Activated T-helper 17 cell treated with anti-CD3 and anti-CD28 coated beads, Interleukin-2, amount 50 U/mL, for 72 hours (primary cell): ENCODE measurements at regions not wholly inside any gene's neighbourhood (a gene's known extent, or its start where the extent isn't known, plus 50 kb on each side); places are given as distances from the start of the nearest gene placed in this dataset.
"Not testable (repeated sequence)": the region's sequence is repeated elsewhere in the genome, so short reads cannot be mapped to it uniquely, and the experiment has no call there.

Source experiments
- ATAC-seq: fragments of 150-1000 bp; cut with Tn5 transposase; replicated peaks from 2 replicates; pipeline ENCODE4 v1.10.0; 2021; ENCODE audit warnings: mild to moderate bottlenecking, moderate library complexity
- H3K27ac Mint-ChIP-seq: one replicate; pipeline ENCODE4 v1.8.0; 2022; ENCODE audit warnings: mixed read lengths
- H3K27me3 Mint-ChIP-seq: one replicate; pipeline ENCODE4 v1.8.0; 2022; ENCODE audit warnings: mixed read lengths
- H3K36me3 Mint-ChIP-seq: one replicate; pipeline ENCODE4 v1.8.0; 2022; ENCODE audit warnings: low read depth, mild to moderate bottlenecking, mixed read lengths
- H3K4me1 Mint-ChIP-seq: one replicate; pipeline ENCODE4 v1.8.0; 2022; ENCODE audit warnings: mixed read lengths
- H3K4me3 Mint-ChIP-seq: one replicate; pipeline ENCODE4 v1.8.0; 2022; ENCODE audit warnings: mild to moderate bottlenecking, mixed read lengths
- H3K9me3 Mint-ChIP-seq: one replicate; pipeline ENCODE4 v1.8.0; 2022; ENCODE audit warnings: mixed read lengths

DNA sequence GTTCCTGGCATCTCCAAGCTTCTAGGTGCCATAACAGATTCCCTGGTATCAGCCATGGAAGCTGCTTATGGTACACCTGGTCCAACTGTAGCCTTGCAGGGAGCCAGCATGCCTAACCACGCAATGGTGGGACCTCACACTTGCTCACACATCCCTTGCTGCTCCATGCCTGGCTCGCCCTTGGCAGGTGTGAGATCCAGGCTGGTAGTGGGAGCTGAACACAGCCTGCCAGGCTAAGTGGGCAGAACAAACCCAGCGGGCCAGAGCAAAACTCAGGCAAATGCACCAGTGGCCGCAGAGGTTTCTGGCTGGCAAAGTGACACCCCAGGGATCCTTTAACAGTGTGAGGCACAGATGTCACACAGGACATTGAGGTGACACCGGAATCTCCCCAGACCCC, 185.8 kb downstream of the NDUFA10 start:
- ATAC-seq = no peak
- H3K9me3 Mint-ChIP-seq = no peaks in the 10 kb centered on the region
- no peaks in the 10 kb centered on the region for H3K36me3 Mint-ChIP-seq
- no peak overlapping the region for H3K4me3 Mint-ChIP-seq
- H3K27me3 Mint-ChIP-seq = peaks cover 5% of the 10 kb centered on the region
- no peak overlapping the region for H3K27ac Mint-ChIP-seq
- H3K4me1 Mint-ChIP-seq = no peaks in the 10 kb centered on the region

DNA sequence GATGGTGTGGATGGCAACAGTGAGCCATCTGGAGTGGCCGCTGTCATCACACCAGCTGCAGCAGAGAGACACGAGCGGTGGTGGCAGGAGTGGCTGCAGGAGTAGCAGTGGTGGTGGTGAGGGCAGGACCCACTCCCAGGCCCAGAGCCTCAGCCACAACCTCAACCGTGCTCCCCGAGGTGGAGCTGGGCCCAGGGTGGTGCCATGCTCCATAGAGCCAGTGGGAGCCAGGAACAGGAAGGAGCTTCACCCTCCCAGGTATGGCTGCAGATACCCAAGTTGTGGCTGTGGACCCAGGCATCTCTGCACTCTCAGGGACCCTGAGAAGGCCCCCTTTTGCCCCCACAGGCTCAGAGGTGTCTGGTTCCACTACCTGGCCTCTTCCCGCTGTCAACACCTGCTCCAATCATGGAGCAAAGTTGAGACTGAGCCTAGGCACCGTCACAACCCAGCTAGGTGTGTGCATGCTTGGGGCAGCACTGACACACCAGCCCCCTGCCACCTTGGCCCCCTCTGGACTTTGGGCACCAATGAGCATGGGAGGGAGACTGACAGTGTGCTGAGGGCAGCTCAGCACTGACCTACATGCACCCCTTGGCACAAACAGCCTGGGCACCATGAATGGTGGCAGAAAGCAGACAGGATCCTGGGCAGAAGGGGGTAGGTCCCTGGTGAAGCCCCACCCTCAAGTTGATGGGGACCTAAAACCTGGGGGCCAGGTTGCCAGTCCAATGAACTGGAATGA, 188.9 kb downstream of the NDUFA10 start:
- no peak for ATAC-seq
- no peaks in the 10 kb centered on the region for H3K4me1 Mint-ChIP-seq
- H3K4me3 Mint-ChIP-seq = no peak overlapping the region
- no peaks in the 10 kb centered on the region for H3K9me3 Mint-ChIP-seq
- H3K27ac Mint-ChIP-seq = no peak overlapping the region
- no peaks in the 10 kb centered on the region for H3K36me3 Mint-ChIP-seq
- H3K27me3 Mint-ChIP-seq = no peaks in the 10 kb centered on the region

DNA sequence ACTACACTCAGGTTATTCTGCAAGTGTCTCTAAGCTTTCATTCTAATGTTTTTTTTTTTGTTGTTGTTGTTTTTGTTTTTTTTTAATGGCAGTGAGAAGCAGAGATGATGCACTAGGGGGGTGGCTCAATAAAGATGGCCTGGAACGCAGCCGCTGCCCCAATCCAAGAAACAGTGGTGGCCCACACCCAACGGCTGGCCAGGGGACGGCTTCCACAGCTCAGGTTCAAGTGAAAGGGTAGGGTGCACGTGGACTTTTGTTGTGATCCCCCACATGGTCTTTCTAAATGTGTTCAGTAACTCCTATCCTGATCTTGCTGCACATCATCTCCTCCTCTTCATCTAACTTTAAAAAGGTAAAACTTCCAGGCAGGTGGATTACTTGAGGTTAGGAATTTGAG, 190.1 kb downstream of the NDUFA10 start:
- no peaks in the 10 kb centered on the region for H3K27me3 Mint-ChIP-seq
- no peaks in the 10 kb centered on the region for H3K4me1 Mint-ChIP-seq
- H3K27ac Mint-ChIP-seq = no peak overlapping the region
- no peak for ATAC-seq
- H3K9me3 Mint-ChIP-seq = no peaks in the 10 kb centered on the region
- no peaks in the 10 kb centered on the region for H3K36me3 Mint-ChIP-seq
- H3K4me3 Mint-ChIP-seq = no peak overlapping the region

DNA sequence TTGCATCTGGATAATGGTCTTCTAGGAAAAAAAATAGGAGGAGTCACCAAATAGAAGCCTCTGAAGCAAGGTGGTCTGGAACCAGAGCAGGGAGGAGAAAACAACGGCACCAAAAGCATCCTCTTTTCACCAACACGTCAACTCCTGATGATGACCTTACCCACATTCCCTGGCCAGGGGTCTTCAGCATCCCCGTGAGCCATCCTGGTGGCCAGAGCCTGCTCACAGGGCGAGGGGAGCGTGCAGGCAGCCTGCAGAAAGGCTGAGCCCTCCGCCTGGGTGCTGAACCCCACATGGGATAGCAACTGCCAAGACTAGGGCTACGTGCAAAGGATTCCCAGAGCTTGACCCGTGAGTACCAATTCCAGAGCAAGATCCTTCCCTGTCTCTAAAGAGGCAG, 191.0 kb downstream of the NDUFA10 start:
- no peak overlapping the region for H3K4me3 Mint-ChIP-seq
- H3K4me1 Mint-ChIP-seq = no peaks in the 10 kb centered on the region
- H3K27ac Mint-ChIP-seq = no peak overlapping the region
- ATAC-seq = no peak
- H3K36me3 Mint-ChIP-seq = no peaks in the 10 kb centered on the region
- H3K9me3 Mint-ChIP-seq = no peaks in the 10 kb centered on the region
- H3K27me3 Mint-ChIP-seq = no peaks in the 10 kb centered on the region

DNA sequence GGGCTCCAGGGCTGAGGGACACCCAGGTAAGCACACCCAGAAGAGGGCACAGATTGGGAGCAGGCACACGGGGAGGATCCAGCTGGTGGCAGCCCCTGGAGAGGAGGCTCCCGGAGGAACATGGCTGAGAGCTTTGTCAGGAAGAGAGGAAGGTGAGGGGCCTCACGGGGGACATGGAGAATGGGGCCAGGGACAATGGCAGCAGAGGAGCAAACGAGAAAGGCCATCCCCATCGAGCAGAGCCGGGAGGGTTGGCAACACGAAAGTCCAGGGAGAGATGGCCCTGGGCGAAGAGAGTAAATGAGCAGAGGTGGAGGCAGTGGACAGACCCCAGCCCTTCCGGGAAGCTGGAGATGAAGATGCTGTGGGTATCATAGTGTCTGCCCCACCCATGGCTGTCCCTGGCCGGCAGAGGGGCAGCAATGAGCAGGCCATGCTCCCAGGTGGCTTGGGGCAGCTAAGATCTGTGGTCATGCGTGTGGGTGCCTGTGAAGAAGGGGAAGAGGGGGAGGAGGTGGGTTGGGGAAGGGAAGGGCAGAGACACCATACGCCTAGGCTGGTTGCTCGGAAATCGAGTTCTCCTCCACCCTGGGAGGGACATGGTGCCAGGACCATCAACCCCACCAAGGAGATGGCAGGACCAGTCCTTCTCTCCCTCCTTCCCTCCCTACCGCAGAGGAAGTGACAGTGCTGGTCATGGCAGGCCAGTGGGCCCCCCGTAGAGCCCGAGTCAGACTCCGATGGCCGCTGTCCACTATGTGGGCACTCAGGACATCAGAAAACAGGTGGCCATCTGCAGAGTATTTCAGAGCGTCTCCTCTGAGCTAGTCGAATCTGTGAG, 191.7 kb downstream of the NDUFA10 start:
- H3K4me1 Mint-ChIP-seq = no peaks in the 10 kb centered on the region
- no peak for ATAC-seq
- H3K4me3 Mint-ChIP-seq = no peak overlapping the region
- no peak overlapping the region for H3K27ac Mint-ChIP-seq
- no peaks in the 10 kb centered on the region for H3K9me3 Mint-ChIP-seq
- H3K27me3 Mint-ChIP-seq = no peaks in the 10 kb centered on the region
- no peaks in the 10 kb centered on the region for H3K36me3 Mint-ChIP-seq

DNA sequence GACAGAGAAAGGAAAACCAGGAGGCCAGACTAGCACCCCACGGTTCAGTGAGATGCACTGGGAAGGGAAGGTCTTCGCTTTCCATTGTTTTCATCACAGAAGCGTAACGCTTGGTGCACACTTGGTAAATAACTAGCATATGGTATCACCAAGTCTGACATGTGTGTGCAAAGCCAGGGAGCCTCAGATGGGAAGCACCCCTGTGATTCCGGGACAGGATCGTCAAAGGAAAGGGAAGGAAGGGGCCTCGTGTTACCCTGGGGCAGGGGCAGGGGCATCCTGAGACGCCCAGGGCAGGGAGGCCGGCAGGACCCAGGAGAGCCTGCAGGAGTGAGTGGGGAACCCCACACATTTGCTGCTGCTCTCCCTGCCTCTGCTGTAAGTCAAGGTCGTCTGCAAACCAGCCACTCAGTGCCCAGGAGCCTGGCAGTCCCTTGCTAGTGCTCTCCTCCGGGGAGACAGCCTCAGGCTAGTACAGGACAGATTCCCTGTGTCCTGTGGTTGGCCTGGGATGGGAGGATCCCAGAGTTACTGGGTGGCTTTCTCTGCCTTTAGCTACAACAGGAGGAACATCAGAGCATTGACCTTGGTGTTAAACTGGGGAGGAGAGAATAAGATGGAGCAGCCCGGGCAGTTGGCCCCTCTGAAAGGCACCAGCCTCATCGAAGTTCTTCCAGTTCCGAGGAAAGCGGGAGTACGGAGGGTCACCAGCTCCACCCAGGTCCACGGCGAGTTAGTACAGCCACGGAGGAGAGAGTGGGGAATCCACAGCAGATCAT, 192.5 kb downstream of the NDUFA10 start:
- no peak overlapping the region for H3K27ac Mint-ChIP-seq
- ATAC-seq = no peak
- no peaks in the 10 kb centered on the region for H3K4me1 Mint-ChIP-seq
- no peaks in the 10 kb centered on the region for H3K27me3 Mint-ChIP-seq
- no peak overlapping the region for H3K4me3 Mint-ChIP-seq
- H3K36me3 Mint-ChIP-seq = no peaks in the 10 kb centered on the region
- no peaks in the 10 kb centered on the region for H3K9me3 Mint-ChIP-seq

DNA sequence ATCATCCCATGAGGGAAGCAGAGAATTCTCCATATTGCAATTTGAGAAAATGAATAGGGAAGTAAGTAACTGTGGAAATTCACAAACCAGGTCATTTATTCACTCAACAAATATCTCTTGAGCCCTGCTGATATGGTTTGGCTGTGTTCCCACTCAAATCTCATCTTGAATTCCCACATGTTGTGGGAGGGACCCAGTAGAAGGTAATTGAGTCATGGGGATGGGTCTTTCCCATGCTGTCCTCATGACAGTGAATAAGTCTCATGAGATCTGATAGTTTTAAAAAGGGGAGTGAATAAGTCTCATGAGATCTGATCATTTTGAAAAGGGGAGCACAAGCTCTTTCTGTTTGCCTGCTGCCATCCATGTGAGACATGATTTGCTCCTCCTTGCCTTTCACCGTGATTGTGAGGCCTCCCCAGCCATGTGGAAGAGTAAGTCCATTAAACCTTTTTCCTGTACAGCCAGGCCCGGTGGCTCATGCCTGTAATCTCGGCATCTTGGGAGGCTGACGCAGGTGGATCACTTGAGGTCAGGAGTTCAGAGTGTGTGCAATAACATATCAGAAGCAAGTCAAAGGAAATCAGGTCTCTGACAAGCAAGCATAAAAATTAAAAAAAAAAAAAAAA, 193.2 kb downstream of the NDUFA10 start:
- Mint-ChIP-seq H3K27me3 (no peaks in the 10 kb centered on the region), H3K36me3 (no peaks in the 10 kb centered on the region), H3K4me3 (no peak overlapping the region)

DNA sequence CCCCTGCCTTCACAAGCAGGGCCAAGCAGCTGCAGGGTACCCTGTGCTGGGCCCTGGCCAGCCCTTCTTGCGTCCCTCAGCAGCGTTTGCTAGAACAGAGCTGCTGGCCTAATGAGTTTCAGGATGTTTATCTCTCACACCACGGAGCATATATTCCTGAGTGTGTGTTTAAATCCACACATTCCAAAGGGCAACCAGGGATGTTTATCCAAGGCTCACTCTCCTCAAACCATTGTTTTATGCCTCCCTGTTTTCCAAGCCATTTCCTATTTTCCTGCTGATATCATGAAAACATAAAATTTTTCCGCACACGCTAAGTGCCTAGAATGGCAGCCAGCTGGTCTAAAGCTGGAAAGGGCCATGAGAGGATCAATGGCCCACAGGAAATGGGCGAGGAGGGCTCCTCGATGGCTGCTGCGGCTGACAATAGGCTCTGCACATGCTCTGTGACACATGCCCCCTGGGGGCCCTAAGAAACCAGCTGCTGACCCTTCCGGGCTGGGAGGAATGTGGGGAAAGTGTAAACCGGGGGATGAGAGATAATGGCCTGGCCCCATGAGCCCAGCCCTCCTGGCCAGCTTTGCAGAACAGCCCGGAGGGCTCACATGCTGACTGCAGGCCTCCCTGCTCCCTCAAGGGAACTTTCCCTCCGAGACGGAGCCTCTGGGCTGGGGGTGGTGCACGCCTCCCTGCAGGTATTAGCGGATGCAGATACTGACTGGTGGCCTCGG, 194.0 kb downstream of the NDUFA10 start:
- no peak overlapping the region for H3K27ac Mint-ChIP-seq
- H3K27me3 Mint-ChIP-seq = no peaks in the 10 kb centered on the region

More for the DNA sequence above, 193.2 kb downstream of the NDUFA10 start:
- H3K4me1 Mint-ChIP-seq = no peaks in the 10 kb centered on the region
- H3K9me3 Mint-ChIP-seq = no peaks in the 10 kb centered on the region
- ATAC-seq = no peak
- no peak overlapping the region for H3K27ac Mint-ChIP-seq

DNA sequence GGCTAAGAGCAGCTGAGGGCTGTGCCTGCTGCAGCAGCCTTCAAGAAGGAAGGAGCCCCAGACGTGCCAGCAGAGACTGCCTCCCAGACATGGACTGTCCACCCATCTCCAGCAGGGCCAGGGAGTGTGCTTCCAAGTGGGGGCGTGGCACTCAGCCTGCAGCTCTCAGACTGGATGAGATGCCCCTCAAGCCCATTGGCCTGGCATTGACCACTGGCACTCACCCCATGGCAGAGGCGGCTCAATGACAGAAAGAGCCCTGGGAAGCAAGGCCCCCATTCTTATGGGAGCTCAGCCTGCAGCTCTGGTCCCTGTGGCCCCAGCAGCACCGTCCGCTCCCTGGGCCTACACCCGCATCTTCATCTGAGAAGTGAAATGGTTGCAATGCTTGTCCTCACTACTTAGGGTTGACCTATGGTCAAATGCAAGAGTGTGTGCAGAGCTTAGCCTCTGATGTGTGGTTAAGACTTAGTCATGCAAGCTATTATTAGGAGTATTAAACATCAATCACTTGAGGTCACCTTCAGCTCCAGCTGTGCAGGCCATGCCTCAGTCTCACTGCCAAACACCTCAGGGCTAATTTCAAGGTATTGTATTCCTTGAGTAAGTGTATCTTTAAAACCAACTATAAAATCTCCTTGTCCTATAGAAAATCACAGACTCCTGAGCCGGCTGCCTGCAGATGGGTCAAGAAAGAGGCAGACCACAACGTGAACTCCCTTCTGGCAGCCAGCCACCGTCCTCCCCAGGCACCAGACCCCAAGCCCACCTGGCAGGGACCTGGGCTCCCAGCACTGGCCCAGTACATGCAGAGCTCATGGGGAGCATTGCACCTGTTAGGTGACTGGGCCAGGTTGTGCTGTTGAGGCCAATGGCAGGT, 194.8 kb downstream of the NDUFA10 start:
- ATAC-seq = no peak

More for the DNA sequence above, 194.0 kb downstream of the NDUFA10 start:
- H3K4me1 Mint-ChIP-seq = no peaks in the 10 kb centered on the region
- no peaks in the 10 kb centered on the region for H3K9me3 Mint-ChIP-seq
- no peak overlapping the region for H3K4me3 Mint-ChIP-seq
- H3K36me3 Mint-ChIP-seq = no peaks in the 10 kb centered on the region
- no peak for ATAC-seq

DNA sequence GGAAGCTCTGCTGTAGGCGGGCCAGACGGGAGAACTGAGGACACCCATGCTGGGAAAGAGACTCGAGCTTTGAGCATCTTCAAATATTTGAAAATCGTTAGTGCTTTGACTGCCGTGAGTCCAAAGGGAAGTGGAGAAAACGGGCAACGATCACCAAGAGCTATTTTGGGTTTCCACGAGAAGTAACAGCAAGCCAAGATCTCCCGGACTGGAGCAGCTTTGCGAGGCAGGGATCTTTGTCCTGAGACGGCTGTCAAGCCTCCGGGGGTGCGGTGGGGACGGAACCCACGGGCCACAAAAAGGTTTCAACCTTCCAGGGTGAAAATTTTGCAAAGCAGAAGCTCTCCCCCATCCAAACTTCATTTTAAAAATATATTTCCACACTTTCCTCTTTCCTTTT, 195.8 kb downstream of the NDUFA10 start:
- no peaks in the 10 kb centered on the region for H3K27me3 Mint-ChIP-seq
- ATAC-seq = no peak
- H3K4me3 Mint-ChIP-seq = no peak overlapping the region
- H3K9me3 Mint-ChIP-seq = no peaks in the 10 kb centered on the region
- no peaks in the 10 kb centered on the region for H3K36me3 Mint-ChIP-seq
- no peak overlapping the region for H3K27ac Mint-ChIP-seq
- no peaks in the 10 kb centered on the region for H3K4me1 Mint-ChIP-seq

More for the DNA sequence above, 194.8 kb downstream of the NDUFA10 start:
- Mint-ChIP-seq H3K27ac (no peak overlapping the region), H3K9me3 (no peaks in the 10 kb centered on the region), H3K27me3 (no peaks in the 10 kb centered on the region), H3K4me3 (no peak overlapping the region), H3K36me3 (no peaks in the 10 kb centered on the region), H3K4me1 (no peaks in the 10 kb centered on the region)

DNA sequence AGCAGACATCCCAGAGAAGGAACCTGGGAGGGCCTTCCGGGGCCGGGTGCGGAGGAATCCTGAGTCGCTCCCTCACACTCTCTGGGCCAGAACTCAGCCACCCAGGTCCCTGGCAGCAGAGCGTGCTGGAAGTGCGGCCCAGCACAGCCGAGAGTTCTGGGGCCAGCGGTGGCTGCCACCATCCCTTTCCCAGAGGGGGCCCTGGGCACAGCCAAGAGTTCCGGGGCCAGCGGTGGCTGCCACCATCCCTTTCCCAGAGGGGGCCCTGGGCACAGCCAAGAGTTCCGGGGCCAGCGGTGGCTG, 196.2 kb downstream of the NDUFA10 start:
- not testable (repeated sequence) for H3K4me1 Mint-ChIP-seq, H3K36me3 Mint-ChIP-seq, H3K4me3 Mint-ChIP-seq, H3K9me3 Mint-ChIP-seq, H3K27ac Mint-ChIP-seq, ATAC-seq, H3K27me3 Mint-ChIP-seq

DNA sequence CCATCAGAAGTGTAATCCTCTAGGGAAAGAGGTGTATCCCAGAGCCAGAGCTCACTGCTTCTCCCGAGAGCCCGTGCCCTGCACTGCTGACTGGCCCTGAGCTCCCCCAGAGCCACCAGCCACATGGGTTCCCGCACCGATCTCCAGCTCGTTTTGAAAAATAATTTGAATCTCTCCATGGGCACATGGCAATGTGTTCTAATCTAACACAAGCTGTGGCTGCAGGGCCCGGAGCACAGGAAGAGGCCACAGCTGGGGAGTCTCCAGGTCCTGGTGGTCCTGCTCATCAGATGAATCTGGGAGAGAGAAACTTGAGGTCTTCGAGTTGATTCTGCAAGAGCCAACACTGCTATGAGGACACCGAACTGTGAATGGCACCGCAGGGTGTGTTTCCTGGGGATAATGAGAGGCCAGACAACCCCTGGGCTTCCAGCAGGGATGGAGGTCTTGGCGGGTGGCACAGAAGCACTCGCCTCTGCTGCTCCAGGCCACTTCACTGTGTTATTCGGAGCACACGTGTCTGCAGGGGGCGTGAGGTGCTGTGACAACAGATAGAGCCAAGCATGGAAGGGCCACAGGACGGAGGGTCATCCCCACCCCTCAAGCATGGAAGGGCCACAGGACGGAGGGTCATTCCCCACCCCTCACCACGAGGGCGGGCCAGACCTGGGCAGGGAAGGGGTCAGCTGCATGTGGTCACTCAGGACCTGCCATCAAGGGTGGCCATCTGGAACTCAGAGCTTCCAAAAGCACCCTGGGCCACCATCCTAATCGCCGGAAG, 196.8 kb downstream of the NDUFA10 start:
- Mint-ChIP-seq H3K9me3 (no peaks in the 10 kb centered on the region), H3K4me3 (no peak overlapping the region), H3K4me1 (no peaks in the 10 kb centered on the region), H3K27me3 (no peaks in the 10 kb centered on the region), H3K36me3 (no peaks in the 10 kb centered on the region), H3K27ac (no peak overlapping the region)
- ATAC-seq = no peak

DNA sequence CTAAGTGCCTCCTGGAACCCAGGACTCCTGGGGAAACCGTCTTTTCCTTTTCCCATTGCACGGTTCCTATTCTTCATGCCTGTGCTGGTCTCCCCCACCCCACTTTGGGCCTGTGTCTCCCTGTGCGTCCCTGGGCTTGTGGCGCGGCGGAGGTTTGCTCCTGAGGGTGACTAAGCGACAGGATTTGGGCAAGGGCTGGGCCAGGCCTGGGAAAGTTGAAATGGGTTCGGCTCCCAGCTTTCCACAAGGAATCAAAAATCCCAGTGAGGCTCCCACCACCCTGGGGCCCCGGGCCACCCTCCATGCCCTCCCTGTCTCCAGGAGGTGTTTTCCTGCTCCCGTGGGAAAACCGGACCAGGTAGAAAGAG, 197.6 kb downstream of the NDUFA10 start:
- no peaks in the 10 kb centered on the region for H3K9me3 Mint-ChIP-seq
- no peak overlapping the region for H3K4me3 Mint-ChIP-seq
- no peak overlapping the region for H3K27ac Mint-ChIP-seq
- H3K4me1 Mint-ChIP-seq = no peaks in the 10 kb centered on the region
- no peaks in the 10 kb centered on the region for H3K36me3 Mint-ChIP-seq
- peaks cover 4% of the 10 kb centered on the region for H3K27me3 Mint-ChIP-seq
- ATAC-seq = no peak
